Activated CD8-positive, alpha-beta T cell treated with anti-CD3 and anti-CD28 coated beads, Interleukin-2, amount 10 ng/mL, durations not matched to agents 7 days and 5 days (primary cell): ENCODE measurements at regions not wholly inside any gene's neighbourhood (a gene's known extent, or its start where the extent isn't known, plus 50 kb on each side); places are given as distances from the start of the nearest gene placed in this dataset.
"Not testable (repeated sequence)": the region's sequence is repeated elsewhere in the genome, so short reads cannot be mapped to it uniquely, and the experiment has no call there.

Source experiments
- ATAC-seq: fragments of 150-1000 bp; cut with Tn5 transposase; one replicate; pipeline ENCODE4 v1.10.0; 2021; ENCODE audit warnings: moderate library complexity
- CTCF ChIA-PET: fragments of 350-600 bp; sonication (Branson Sonifier 250); formaldehyde crosslinking; loops from one replicate; lab custom pipeline; 2021; ENCODE audit warnings: antibody characterized with exemption; lab: Charles Lee
- POLR2A ChIA-PET: fragments of 350-600 bp; sonication (Branson Sonifier 250); formaldehyde crosslinking; loops from one replicate; lab custom pipeline; 2021; ENCODE audit warnings: antibody characterized with exemption; lab: Charles Lee
- DNase-seq: peaks from one replicate; pipeline ENCODE4 v3.0.0-alpha.2; 2020
- H3K27ac Mint-ChIP-seq: one replicate; pipeline ENCODE4 v1.8.0; 2021; ENCODE audit warnings: mild to moderate bottlenecking, mixed read lengths
- H3K27me3 Mint-ChIP-seq: one replicate; pipeline ENCODE4 v1.8.0; 2021; ENCODE audit warnings: low read depth, mixed read lengths
- H3K36me3 Mint-ChIP-seq: one replicate; pipeline ENCODE4 v1.8.0; 2021; ENCODE audit warnings: low read depth, mixed read lengths
- H3K4me1 Mint-ChIP-seq: one replicate; pipeline ENCODE4 v1.8.0; 2021; ENCODE audit warnings: low read depth, mixed read lengths
- H3K4me3 Mint-ChIP-seq: one replicate; pipeline ENCODE4 v1.8.0; 2021; ENCODE audit warnings: mild to moderate bottlenecking, mixed read lengths
- H3K9me3 Mint-ChIP-seq: one replicate; pipeline ENCODE4 v1.8.0; 2022; ENCODE audit warnings: mixed read lengths; ENCODE audit not compliant: insufficient read depth

GRCh38 chr9:97166496-97167138 is 127.7 kb upstream of the CTSV start:
- POLR2A ChIA-PET, DNase-seq, ATAC-seq, CTCF ChIA-PET, H3K27me3 Mint-ChIP-seq, H3K9me3 Mint-ChIP-seq, H3K36me3 Mint-ChIP-seq: not testable (repeated sequence)
- H3K4me1 Mint-ChIP-seq = peaks cover 29% of the 10 kb centered on the region
- peak overlapping the region; percentile 43 for H3K4me3 Mint-ChIP-seq
- H3K27ac Mint-ChIP-seq = peak overlapping the region; percentile 9

- DNase-seq (no peak), ATAC-seq (no peak)
- Mint-ChIP-seq H3K27me3 (peaks cover 2% of the 10 kb centered on the region), H3K36me3 (no peaks in the 10 kb centered on the region), H3K4me1 (peaks cover under 1% of the 10 kb centered on the region), H3K9me3 (no peaks in the 10 kb centered on the region), H3K4me3 (no peak overlapping the region), H3K27ac (no peak overlapping the region)
- ChIA-PET CTCF (no interaction called here), POLR2A (no interaction called here)
Observed at GRCh38 chr9:97160255-97160654, 121.3 kb upstream of the CTSV start.

GRCh38 chr9:97158722-97159121 is 119.8 kb upstream of the CTSV start:
- H3K9me3 Mint-ChIP-seq, H3K27ac Mint-ChIP-seq, H3K36me3 Mint-ChIP-seq, H3K27me3 Mint-ChIP-seq, DNase-seq, ATAC-seq, H3K4me1 Mint-ChIP-seq, CTCF ChIA-PET, H3K4me3 Mint-ChIP-seq: not testable (repeated sequence)
- POLR2A ChIA-PET = interaction anchor here (0.5 kb wide), 1 partner anchor 22 kb away, joined by 3 read pairs; no protein-coding TSS in a partner anchor

DNA sequence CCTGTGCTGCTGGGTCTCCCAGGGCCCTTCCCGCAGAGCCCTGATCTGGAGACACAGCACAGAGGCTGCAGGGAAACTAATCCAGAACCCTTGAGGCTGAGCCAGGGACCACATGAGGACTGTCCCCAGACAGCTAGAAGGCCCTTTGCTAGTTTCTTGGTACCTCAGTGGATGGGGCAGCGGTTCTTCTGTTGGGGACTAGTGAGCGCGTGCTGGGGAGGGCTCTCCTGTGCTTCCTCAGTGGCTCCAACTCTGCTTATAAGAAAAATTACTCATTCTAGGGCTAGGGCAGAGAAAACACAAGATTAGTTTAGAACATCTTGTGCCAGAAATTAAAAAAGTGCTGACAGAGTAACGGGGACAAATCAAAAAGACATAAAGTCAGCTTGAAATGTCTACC is 116.5 kb upstream of the CTSV start:
- POLR2A ChIA-PET, H3K4me3 Mint-ChIP-seq, DNase-seq, H3K36me3 Mint-ChIP-seq, H3K27ac Mint-ChIP-seq, H3K27me3 Mint-ChIP-seq, H3K4me1 Mint-ChIP-seq, H3K9me3 Mint-ChIP-seq, ATAC-seq, CTCF ChIA-PET: not testable (repeated sequence)

DNA sequence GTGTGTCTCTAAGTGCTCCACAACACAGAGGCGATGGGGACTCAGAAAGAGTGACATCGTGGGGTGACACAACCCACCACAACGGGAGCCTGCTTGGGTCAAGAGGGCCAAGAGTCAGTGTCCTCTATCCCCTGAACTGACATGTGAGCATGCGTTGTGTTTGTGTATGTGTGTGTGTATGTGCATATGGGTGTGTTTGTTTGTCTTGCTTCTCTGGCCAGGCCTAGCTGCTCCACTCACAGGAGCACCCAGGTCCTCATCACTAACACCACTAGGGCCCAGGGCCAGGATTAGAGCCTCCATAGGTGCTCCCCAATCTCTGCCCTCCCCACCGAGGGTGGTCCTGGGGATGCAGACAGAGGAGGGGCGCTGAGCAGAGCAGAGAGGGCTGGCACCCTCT is 115.0 kb upstream of the CTSV start:
- Mint-ChIP-seq H3K4me3 (no peak overlapping the region), H3K27ac (no peak overlapping the region), H3K27me3 (no peaks in the 10 kb centered on the region), H3K9me3 (no peaks in the 10 kb centered on the region), H3K36me3 (no peaks in the 10 kb centered on the region), H3K4me1 (no peaks in the 10 kb centered on the region)
- ChIA-PET CTCF (no interaction called here), POLR2A (no interaction called here)
- no peak for DNase-seq
- no peak for ATAC-seq

DNA sequence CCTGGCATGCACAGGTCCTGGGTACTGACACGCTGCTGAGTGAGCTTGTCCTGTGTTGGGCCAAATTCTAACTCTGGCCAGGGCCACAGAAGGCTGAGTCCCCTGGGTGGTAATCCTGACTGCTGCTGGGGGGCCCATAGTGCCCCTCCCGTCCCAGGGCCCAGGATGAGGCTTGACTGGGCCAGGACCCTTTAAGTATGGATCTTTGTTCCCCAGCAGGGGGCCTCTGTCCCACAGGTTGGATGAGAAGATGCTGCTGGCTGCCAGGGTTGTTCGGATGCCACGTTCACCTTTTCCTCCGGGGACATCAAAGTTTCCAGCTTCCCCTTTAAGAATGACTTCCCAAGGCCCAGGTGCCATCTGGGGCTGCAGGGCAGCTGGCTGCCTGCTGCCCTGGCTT is 114.2 kb upstream of the CTSV start:
- H3K4me3 Mint-ChIP-seq, H3K27ac Mint-ChIP-seq, H3K27me3 Mint-ChIP-seq, ATAC-seq, CTCF ChIA-PET, H3K4me1 Mint-ChIP-seq, H3K9me3 Mint-ChIP-seq, DNase-seq, POLR2A ChIA-PET, H3K36me3 Mint-ChIP-seq: not testable (repeated sequence)

- H3K9me3 Mint-ChIP-seq, H3K27me3 Mint-ChIP-seq, H3K36me3 Mint-ChIP-seq, CTCF ChIA-PET, ATAC-seq, H3K27ac Mint-ChIP-seq, H3K4me3 Mint-ChIP-seq, H3K4me1 Mint-ChIP-seq, DNase-seq, POLR2A ChIA-PET: not testable (repeated sequence)
Observed at GRCh38 chr9:97150471-97150870, 111.5 kb upstream of the CTSV start.

DNA sequence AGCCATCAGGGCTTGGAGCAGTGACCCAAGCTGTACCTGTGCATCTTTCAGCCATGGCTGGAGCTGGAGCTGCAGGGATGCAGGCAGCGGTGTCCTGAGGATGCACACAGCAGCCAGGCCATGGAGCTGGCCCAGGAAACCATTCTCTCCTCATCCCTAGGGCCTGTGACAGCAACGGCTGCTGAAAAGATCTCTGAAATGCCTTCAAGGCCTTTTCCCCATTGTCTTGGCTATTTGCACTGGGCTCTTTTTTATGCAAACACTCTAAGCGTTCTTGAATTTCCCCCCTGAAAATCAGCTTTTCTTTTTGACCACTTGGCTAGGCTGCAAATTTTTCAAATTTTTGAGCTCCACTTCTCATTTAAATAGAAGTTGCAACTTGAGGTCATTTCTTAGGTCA is 109.5 kb upstream of the CTSV start:
- ATAC-seq, POLR2A ChIA-PET, H3K4me1 Mint-ChIP-seq, CTCF ChIA-PET, H3K27me3 Mint-ChIP-seq, H3K27ac Mint-ChIP-seq, H3K4me3 Mint-ChIP-seq, DNase-seq, H3K36me3 Mint-ChIP-seq, H3K9me3 Mint-ChIP-seq: not testable (repeated sequence)

GRCh38 chr9:97145680-97146079 is 106.7 kb upstream of the CTSV start:
- POLR2A ChIA-PET, H3K27ac Mint-ChIP-seq, H3K4me1 Mint-ChIP-seq, H3K9me3 Mint-ChIP-seq, DNase-seq, H3K4me3 Mint-ChIP-seq, ATAC-seq, CTCF ChIA-PET, H3K36me3 Mint-ChIP-seq, H3K27me3 Mint-ChIP-seq: not testable (repeated sequence)

- Mint-ChIP-seq H3K9me3 (no peaks in the 10 kb centered on the region), H3K27ac (no peak overlapping the region), H3K27me3 (peaks cover 2% of the 10 kb centered on the region), H3K36me3 (no peaks in the 10 kb centered on the region), H3K4me1 (no peaks in the 10 kb centered on the region), H3K4me3 (no peak overlapping the region)
- no peak for ATAC-seq
- CTCF ChIA-PET = no interaction called here
- POLR2A ChIA-PET = no interaction called here
- DNase-seq = no peak
Observed at GRCh38 chr9:97140566-97140965, 101.6 kb upstream of the CTSV start.

GRCh38 chr9:97136421-97136820 is 97.5 kb upstream of the CTSV start:
- no peak for DNase-seq
- Mint-ChIP-seq H3K4me1 (no peaks in the 10 kb centered on the region), H3K9me3 (no peaks in the 10 kb centered on the region), H3K4me3 (no peak overlapping the region), H3K36me3 (no peaks in the 10 kb centered on the region), H3K27ac (no peak overlapping the region), H3K27me3 (peaks cover 2% of the 10 kb centered on the region)
- no peak for ATAC-seq
- ChIA-PET CTCF (no interaction called here), POLR2A (no interaction called here)

DNA sequence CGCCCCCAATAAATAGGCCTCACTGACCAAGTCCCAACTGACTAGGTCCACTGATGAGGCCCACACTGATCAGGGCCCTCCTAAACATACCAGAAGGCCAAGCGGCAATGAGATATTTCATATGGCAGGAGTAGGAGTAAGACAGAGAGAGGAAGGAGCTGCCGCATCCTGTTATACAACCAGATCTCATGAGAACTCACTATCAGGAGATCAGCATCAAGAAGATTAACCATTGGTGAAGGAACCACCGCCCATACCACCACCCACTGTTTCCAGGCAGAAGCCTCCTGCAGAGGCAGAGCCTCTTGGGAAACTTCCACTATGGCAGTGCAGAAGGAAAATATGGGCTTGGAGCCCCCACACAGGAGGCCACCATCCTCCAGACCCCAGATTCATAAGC is 95.0 kb upstream of the CTSV start:
- DNase-seq, H3K4me3 Mint-ChIP-seq, H3K27ac Mint-ChIP-seq, H3K36me3 Mint-ChIP-seq, POLR2A ChIA-PET, H3K9me3 Mint-ChIP-seq, ATAC-seq, H3K27me3 Mint-ChIP-seq, H3K4me1 Mint-ChIP-seq, CTCF ChIA-PET: not testable (repeated sequence)

DNA sequence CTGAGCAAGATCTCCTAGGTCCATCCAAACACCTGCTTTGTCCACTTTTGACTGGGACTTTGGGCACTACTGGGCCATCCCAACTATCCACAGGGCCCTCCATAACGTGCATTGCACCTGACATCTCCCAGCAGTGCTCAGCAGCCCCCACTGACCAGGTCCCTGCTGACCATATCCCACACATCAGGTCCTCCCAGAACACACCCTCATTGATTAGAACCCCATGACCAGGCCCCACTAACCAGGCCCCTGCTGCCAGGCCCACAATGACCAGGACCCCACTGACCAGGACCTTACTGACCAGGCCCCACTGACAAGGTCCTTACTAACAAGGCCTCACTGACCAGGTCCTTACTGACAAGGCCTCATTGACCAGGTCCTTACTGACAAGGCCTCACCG is 93.9 kb upstream of the CTSV start:
- Mint-ChIP-seq H3K4me1 (no peaks in the 10 kb centered on the region), H3K4me3 (no peak overlapping the region), H3K27ac (no peak overlapping the region), H3K27me3 (no peaks in the 10 kb centered on the region), H3K9me3 (no peaks in the 10 kb centered on the region), H3K36me3 (no peaks in the 10 kb centered on the region)
- POLR2A ChIA-PET = no interaction called here
- ATAC-seq = no peak
- DNase-seq = no peak
- CTCF ChIA-PET = no interaction called here
